HG02623 (cell line): ENCODE measurements at regions not wholly inside any gene's neighbourhood (a gene's known extent, or its start where the extent isn't known, plus 50 kb on each side); places are given as distances from the start of the nearest gene placed in this dataset.

Source experiments
- ATAC-seq: cut with Tn5 transposase; IDR thresholded peaks from one replicate; pipeline ENCODE4 v1.9.1; 2021; ENCODE audit warnings: moderate library complexity; ENCODE audit not compliant: unreplicated experiment

DNA sequence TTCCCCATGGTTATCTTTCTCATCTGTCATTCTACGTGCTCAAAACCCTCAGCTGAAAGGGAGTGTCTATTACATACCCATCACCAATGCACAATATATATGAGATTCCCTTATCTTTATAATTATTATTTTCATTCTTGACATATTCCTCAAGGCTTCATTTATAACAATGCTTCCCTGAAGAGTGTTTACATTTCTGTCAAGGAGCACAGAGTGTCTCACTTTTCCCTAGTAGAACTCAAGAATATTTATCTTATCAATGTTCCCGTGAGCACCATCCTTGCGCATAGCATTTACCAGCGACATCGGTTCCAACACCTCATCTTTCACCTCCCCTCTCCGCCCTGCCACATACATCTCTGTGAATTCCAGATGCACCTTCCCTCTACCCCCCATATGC lies 250.6 kb downstream of the PLA2G4A start:
- ATAC-seq = no peak

- no peak for ATAC-seq
These were observed 262.9 kb downstream of the PLA2G4A start for GRCh38 chr1:187091666-187092065.

DNA sequence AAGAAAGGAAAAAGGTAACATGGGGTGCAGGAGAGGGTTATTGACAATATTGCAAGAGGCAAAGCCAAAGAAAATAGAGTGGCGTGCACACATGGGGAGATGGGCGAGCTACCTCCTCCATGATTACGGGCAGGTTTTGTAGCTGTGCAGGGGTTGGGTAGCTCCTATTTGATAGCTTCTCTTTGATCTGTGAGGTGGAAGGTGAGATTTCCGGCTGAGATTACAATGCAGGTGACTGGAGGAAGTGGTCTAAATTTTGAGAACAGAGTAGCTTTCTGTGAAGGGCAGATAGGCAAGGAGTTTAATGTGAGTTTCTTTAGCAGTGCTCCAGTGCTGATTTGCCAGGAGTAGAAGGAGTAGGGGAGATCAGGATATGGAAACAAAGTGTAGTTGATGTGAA lies 263.4 kb downstream of the PLA2G4A start:
- ATAC-seq = no peak

- no peak for ATAC-seq
These were observed 267.9 kb downstream of the PLA2G4A start for GRCh38 chr1:187096689-187097088.

- no peak for ATAC-seq
These were observed 281.6 kb downstream of the PLA2G4A start for GRCh38 chr1:187110351-187110750.

DNA sequence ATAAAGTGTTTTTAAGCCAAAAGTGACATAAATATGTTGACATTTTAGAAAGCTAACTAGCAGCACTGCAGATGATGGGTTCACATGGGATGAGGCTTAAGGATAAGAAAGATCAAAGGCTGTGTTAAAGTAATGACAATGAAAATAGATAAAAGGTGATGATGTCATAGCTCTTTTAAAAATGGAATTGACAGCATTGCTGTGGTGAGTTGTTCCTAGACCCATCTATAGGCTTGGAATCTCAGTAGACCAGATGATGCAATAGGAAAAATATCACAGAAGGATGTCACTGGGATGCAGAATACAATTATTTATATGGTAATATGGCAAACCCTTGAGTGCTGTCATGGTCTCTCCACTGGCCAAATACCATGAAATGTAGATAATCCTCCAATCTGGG lies 286.0 kb downstream of the PLA2G4A start:
- no peak for ATAC-seq

GRCh38 chr1:187121661-187122060 lies 292.9 kb downstream of the PLA2G4A start:
- no peak for ATAC-seq

DNA sequence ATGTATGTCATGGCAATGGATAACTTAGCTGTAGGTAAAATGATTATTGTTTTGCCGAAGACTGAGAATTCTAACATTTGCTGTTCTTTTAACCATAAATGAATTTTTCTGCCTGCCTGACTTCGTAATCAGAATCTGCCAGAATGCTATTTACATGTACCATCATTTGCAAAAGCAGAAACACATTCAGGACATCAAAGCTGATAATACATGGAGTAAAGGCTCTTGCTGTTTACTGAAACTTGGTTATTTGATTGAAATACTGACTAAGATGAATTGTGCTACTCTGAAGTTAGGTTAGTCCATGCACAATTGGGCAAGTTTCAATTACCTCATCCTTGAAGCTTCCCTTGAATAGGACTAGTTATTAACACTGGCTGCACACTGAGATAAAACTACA lies 293.8 kb downstream of the PLA2G4A start:
- no peak for ATAC-seq

DNA sequence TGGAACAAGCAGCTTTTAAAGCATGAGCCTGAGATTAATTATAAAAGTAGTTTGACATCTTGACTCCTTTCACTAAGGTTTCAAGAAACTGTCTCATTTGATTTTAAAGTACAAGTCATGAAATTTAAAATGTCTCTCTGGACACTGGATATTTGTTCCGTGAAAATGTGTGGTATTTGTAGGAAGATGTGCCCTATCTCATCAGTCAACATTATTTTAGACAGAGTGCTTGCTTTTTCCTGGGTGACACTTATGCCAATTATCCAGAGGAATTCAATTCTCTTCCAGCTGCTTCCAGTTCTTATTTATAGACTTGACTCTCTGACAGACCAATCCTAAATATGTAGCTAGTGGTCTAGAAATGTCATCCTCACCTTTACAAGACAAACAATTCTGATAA lies 300.4 kb downstream of the PLA2G4A start:
- ATAC-seq = no peak

DNA sequence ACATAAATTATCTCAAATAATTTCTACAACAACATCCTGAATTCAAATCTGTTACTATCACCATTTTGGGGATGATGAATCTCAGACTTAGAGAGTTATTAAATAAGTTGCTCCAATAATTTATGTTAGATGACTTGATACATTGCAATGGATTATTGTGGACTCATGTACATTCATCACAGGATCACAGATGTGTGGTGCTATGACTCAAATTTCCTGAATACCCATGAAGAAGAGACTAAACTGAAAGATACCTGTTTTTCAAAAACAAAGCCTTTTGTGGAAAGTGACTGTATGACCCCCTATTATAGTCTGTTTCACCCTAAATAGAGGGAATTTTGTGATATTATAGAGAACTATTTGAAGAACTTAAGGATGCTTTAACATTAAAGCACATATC lies 315.0 kb downstream of the PLA2G4A start:
- ATAC-seq = no peak

- no peak for ATAC-seq
These were observed 317.6 kb downstream of the PLA2G4A start for GRCh38 chr1:187146388-187146787.

DNA sequence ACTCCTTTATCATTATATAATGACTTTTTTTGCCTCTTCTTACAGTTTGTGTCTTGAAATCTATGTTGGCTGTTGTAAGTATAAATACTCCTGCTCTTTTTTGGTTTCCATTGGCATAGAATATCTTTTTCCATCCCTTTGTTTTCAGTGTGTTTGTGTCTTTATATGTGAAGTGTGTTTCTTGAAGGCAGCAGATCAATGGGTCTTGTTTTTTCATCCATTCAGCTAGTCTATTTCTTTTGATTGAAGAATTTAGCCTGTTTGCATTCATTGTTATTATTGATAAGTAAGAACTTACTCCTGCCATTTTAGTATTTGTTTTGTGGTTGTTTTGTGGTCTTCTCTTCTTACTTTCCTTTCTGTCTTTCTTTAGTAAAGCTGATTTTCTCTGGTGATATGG lies 322.8 kb downstream of the PLA2G4A start:
- ATAC-seq = no peak

- ATAC-seq = no peak
These were observed 324.3 kb downstream of the PLA2G4A start for GRCh38 chr1:187153047-187153446.

GRCh38 chr1:187157115-187157514 lies 328.4 kb downstream of the PLA2G4A start:
- no peak for ATAC-seq

GRCh38 chr1:187157552-187157951 lies 328.8 kb downstream of the PLA2G4A start:
- ATAC-seq = no peak

- ATAC-seq = no peak
These were observed 338.8 kb downstream of the PLA2G4A start for GRCh38 chr1:187167555-187167954.

DNA sequence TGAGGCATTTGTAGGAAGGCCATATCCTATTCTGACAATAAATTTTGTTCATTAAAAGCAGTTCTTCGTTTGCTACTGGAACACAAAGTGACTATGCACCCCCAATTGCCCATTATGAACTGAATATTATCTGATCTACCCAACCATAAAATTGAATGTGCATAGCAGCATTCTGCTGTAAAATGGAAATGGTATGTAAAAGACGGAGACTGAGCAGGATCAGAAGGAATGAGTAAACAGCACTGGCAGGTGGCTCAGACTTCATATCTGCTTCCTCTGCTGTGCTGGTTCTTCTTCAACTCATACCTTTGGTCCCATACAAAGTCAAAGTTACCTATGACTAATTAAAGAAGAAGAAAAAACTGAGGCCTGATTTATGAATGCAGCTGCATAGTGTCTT lies 339.5 kb downstream of the PLA2G4A start:
- no peak for ATAC-seq

DNA sequence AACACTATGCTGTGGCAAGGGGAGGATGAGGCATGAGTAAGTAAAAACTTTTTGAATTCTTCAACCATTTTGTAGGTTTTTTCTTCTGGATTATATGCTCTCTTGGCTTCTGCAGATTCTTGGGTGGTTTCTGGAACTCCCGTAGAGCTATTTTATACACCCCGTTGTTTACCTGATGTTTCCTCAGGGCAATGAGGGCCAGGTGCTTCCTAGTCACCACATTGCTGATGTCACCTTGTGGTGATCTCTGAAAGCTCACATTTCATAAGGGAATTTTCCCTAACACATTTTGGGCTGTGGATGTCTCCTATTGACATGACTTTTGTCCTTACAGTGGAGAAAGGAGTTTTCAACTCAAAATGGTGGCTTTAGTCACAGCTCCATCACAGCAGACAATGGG lies 356.6 kb downstream of the PLA2G4A start:
- ATAC-seq = no peak

DNA sequence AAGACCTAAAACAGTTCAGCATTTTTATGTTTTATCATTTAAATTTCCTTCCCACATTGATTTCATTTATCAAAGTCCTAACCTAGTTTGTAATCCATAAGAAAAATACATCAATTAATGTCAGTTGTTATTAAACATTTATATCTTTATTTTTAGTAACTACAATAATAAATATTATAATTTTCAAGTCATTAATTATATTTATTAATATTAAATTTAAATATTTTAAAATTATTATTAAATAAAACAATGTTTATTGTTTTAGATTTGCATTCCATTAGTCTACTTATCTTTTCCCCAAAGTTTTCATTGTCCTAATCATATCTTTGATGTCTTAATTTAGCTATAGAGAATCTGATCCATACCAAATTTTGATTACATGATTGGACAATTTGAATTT lies 368.9 kb downstream of the PLA2G4A start:
- no peak for ATAC-seq

- no peak for ATAC-seq
These were observed 374.5 kb downstream of the PLA2G4A start for GRCh38 chr1:187203257-187203656.

GRCh38 chr1:187212377-187212776 lies 383.6 kb downstream of the PLA2G4A start:
- no peak for ATAC-seq

GRCh38 chr1:187226396-187226795 lies 397.6 kb downstream of the PLA2G4A start:
- no peak for ATAC-seq

DNA sequence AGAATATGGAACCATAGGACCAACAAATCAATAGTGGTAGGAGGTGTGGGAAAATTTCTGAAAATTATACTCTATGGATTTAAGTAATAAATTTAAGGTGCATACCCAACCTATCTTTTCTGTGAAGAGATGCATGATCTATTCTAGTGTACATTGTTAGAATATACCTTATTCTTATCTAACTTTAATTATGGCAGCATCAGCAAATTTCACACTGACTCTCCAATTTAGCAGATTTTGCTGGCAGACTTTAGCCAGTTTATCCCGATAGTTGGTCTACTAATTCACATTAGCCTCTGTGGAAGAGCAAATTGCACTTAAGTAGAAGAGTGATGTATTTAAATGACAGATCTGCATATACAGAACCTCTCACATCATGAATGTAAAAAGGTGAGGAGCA lies 400.0 kb downstream of the PLA2G4A start:
- no peak for ATAC-seq

- no peak for ATAC-seq
These were observed 400.7 kb downstream of the PLA2G4A start for GRCh38 chr1:187229496-187229895.
